ENCODE measurements at regions not wholly inside any gene's neighbourhood (a gene's known extent, or its start where the extent isn't known, plus 50 kb on each side); places are given as distances from the start of the nearest gene placed in this dataset.

- ATAC-seq (no peak), DNase-seq (no peak)
- 86 to 93% methylated on average over 4 of the region's 4 CpGs for WGBS, 2 donors
- Histone ChIP-seq H3K9me3 (no peaks in the 10 kb centered on the region), H3K36me3 (replicated peaks in 1 of 2; ENCODE audit: insufficient read depth in 1 of 2, low read depth in 2 of 2) (no peaks in the 10 kb centered on the region), H3K4me1 (no peaks in the 10 kb centered on the region), H3K27me3 (no peaks in the 10 kb centered on the region), H3K4me3 (no peak overlapping the region), H3K27ac (no peak overlapping the region)
- TF ChIP-seq POLR2A (IDR thresholded peaks at IDR 0.05), result no peak
- TF ChIP-seq, protein P1, sequence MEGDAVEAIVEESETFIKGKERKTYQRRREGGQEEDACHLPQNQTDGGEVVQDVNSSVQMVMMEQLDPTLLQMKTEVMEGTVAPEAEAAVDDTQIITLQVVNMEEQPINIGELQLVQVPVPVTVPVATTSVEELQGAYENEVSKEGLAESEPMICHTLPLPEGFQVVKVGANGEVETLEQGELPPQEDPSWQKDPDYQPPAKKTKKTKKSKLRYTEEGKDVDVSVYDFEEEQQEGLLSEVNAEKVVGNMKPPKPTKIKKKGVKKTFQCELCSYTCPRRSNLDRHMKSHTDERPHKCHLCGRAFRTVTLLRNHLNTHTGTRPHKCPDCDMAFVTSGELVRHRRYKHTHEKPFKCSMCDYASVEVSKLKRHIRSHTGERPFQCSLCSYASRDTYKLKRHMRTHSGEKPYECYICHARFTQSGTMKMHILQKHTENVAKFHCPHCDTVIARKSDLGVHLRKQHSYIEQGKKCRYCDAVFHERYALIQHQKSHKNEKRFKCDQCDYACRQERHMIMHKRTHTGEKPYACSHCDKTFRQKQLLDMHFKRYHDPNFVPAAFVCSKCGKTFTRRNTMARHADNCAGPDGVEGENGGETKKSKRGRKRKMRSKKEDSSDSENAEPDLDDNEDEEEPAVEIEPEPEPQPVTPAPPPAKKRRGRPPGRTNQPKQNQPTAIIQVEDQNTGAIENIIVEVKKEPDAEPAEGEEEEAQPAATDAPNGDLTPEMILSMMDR (IDR thresholded peaks at IDR 0.05), result no peak
- intact Hi-C loops (cut with DNase I), result no loop called here
These were observed 493.4 kb upstream of the FSIP2 start for GRCh38 chr2:185245216-185245615.

DNA sequence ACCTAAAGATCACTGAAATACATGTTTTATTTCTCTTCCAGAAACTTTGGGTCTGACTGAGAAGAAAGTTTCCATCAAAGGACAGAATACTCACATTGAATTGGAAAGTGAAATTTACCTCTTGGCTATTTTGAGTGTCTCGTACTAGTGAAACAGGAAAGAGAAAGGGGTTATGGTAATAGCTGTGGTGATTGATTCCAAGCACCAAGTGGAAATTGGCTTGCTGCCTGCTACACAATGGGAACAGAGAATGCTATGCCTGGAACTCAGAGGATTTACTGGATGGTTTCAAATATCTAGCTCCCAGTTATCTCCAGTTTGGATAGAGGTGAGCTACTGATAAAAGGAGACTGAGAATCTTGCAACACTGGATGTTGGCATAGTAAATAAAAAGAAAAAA is 492.8 kb upstream of the FSIP2 start:
- H3K27me3 ChIP-seq, result no peaks in the 10 kb centered on the region
- no peak overlapping the region for H3K4me3 ChIP-seq
- no peaks in the 10 kb centered on the region for H3K4me1 ChIP-seq
- WGBS, 2 donors, result 50% methylated on average over 1 of the region's 1 CpG
- DNase-seq (peak in 1 of 4 donors; percentile 8), ATAC-seq (no peak)
- no peaks in the 10 kb centered on the region for H3K9me3 ChIP-seq
- no peak overlapping the region for H3K27ac ChIP-seq
- H3K36me3 ChIP-seq (replicated peaks in 1 of 2; ENCODE audit: insufficient read depth in 1 of 2, low read depth in 2 of 2), result no peaks in the 10 kb centered on the region
- intact Hi-C loops (cut with DNase I), result no loop called here
- no peak for TF ChIP-seq POLR2A (IDR thresholded peaks at IDR 0.05)
- TF ChIP-seq, protein P1 (IDR thresholded peaks at IDR 0.05), result no peak

DNA sequence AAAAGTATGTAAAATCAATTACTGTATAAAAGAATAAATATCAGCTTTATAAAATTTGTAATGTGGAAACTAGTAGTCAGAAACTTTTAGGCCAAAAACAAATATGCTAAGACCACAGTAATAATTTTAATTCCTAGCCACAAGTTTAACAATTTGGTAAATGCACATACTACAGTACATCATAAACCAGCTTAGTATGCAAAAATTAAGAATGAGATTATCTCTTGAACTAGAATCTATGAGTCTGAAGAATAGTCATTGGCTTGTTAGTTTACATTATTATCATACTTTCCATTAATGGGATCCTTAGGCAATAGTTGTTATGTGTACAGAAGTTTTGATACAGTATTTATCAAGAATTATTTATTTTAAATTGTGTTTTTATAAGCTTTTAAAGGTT is 491.9 kb upstream of the FSIP2 start:
- H3K27me3 ChIP-seq, result no peaks in the 10 kb centered on the region
- H3K4me1 ChIP-seq, result no peaks in the 10 kb centered on the region
- no peaks in the 10 kb centered on the region for H3K36me3 ChIP-seq (replicated peaks in 1 of 2; ENCODE audit: insufficient read depth in 1 of 2, low read depth in 2 of 2)
- no peak for DNase-seq
- no peak for ATAC-seq
- no peak overlapping the region for H3K27ac ChIP-seq
- TF ChIP-seq POLR2A (IDR thresholded peaks at IDR 0.05), result no peak
- TF ChIP-seq, protein P1 (IDR thresholded peaks at IDR 0.05), result no peak
- no peak overlapping the region for H3K4me3 ChIP-seq
- intact Hi-C loops (cut with DNase I), result no loop called here
- no peaks in the 10 kb centered on the region for H3K9me3 ChIP-seq

GRCh38 chr2:185255566-185255965 is 483.0 kb upstream of the FSIP2 start:
- H3K4me3 ChIP-seq, result no peak overlapping the region
- TF ChIP-seq POLR2A (IDR thresholded peaks at IDR 0.05), result no peak
- TF ChIP-seq, protein P1 (IDR thresholded peaks at IDR 0.05), result no peak
- intact Hi-C loops (cut with DNase I), result no loop called here

DNA sequence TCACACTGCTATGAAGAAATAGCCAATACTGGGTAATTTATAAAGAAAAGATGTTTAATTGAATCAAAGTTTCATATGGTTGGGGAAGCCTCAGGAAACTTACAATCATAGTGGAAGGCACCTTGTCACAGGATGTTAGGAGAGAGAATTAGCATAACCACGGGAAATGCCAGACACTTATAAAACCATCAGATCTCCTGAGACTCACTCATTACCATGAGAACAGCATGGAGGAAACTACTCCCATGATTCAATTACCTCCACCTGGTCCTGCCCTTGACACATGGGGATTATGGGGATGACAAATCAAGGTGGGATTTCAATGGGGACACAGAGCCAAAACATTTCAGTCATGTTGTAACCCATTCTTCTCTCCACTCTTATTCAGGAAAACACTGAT is 472.9 kb upstream of the FSIP2 start:
- intact Hi-C loops (cut with DNase I), result no loop called here
- no peak overlapping the region for H3K27ac ChIP-seq
- no peak overlapping the region for H3K4me3 ChIP-seq
- peaks cover 0 to 4% (median 0%) of the 10 kb centered on the region in 3 donors for H3K9me3 ChIP-seq
- H3K27me3 ChIP-seq, result no peaks in the 10 kb centered on the region
- TF ChIP-seq POLR2A (IDR thresholded peaks at IDR 0.05), result no peak
- TF ChIP-seq, protein P1 (IDR thresholded peaks at IDR 0.05), result no peak
- WGBS, 2 donors, result 63 to 64% methylated on average over 1 of the region's 1 CpG
- H3K36me3 ChIP-seq (replicated peaks in 1 of 2; ENCODE audit: insufficient read depth in 1 of 2, low read depth in 2 of 2), result no peaks in the 10 kb centered on the region
- ATAC-seq (no peak), DNase-seq (no peak)
- no peaks in the 10 kb centered on the region for H3K4me1 ChIP-seq

More at GRCh38 chr2:185255566-185255965, 483.0 kb upstream of the FSIP2 start:
- Histone ChIP-seq H3K9me3 (no peaks in the 10 kb centered on the region), H3K27me3 (no peaks in the 10 kb centered on the region), H3K4me1 (peaks cover 6% of the 10 kb centered on the region), H3K27ac (no peak overlapping the region), H3K36me3 (replicated peaks in 1 of 2; ENCODE audit: insufficient read depth in 1 of 2, low read depth in 2 of 2) (no peaks in the 10 kb centered on the region)
- DNase-seq (no peak), ATAC-seq (peak; percentile 27)
- WGBS, 2 donors, result 9 to 10% methylated on average over 1 of the region's 1 CpG

All from body of pancreas (tissue), 4 donors.